HCT116 (cell line): ENCODE measurements at regions not wholly inside any gene's neighbourhood (a gene's known extent, or its start where the extent isn't known, plus 50 kb on each side); places are given as distances from the start of the nearest gene placed in this dataset.

Experiments
- ATAC-seq: fragments of 200-7000 bp; cut with Tn5 transposase; 2 replicates; pipeline ENCODE4 v1.9.1; 2020; ENCODE audit warnings: mild to moderate bottlenecking, moderate library complexity
- BruUV-seq: library from RNA; stranded (reverse); fragments of 400-500 nt; replicated peaks from 2 replicates; lab custom pipeline; 2021; lab: Mats Ljungman, UMichigan
- CTCF ChIA-PET: fragments of 300-600 bp; sonication (Branson Sonifier 250); formaldehyde crosslinking; loops from one replicate; lab custom pipeline; 2021; ENCODE audit warnings: antibody characterized with exemption; lab: Charles Lee
- POLR2A ChIA-PET: fragments of 300-600, 350-600 bp; sonication (Branson Sonifier 250); formaldehyde crosslinking; loops from one replicate; lab custom pipeline; 2021; ENCODE audit warnings: antibody characterized with exemption; lab: Charles Lee
- RAD21 ChIA-PET, 2 experiments: fragments of 300-600 bp; sonication (Branson Sonifier 250); formaldehyde crosslinking; loops; one replicate each; lab custom pipeline; 2023; ENCODE audit warnings: low total read pairs in 2 of 2; ENCODE audit not compliant: uncharacterized antibody in 2 of 2, unreplicated experiment in 2 of 2, low non-redundant PET in 1 of 2; lab: Charles Lee
- DNase-seq: peaks from one replicate; pipeline ENCODE4 v3.0.0-alpha.2; 2010; ENCODE audit warnings: low read depth, low spot score
- H2AFZ ChIP-seq: fragments of 200-600 bp; shearing (Covaris generic), sonication (generic); 2 replicates; pipeline ENCODE4 v1.6.1; 2017; ENCODE audit warnings: low read depth, mixed run types, mixed read lengths, antibody characterized with exemption, low read length; ENCODE audit not compliant: poor library complexity, severe bottlenecking
- H3K27ac ChIP-seq: 2 replicates; pipeline ENCODE4 v1.5.1; 2012; ENCODE audit warnings: low read depth, low read length
- H3K27me3 ChIP-seq: fragments of 200-600 bp; sonication (generic); 2 replicates; pipeline ENCODE4 v1.6.1; 2016; ENCODE audit warnings: mixed run types, low read length, mixed read lengths; ENCODE audit not compliant: insufficient read depth
- H3K36me3 ChIP-seq, 2 experiments: fragments of 200-500 bp in 1 of 2; fragments of 200-600 bp in 1 of 2; sonication (Bioruptor generic) in 1 of 2; sonication (generic) in 1 of 2; 2 replicates each; pipeline versions ENCODE4 v1.5.1 to v1.6.1; 2014 to 2016; ENCODE audit warnings: low read length in 2 of 2, inconsistent platforms in 1 of 2, mixed read lengths in 1 of 2, mixed run types in 1 of 2; ENCODE audit not compliant: insufficient read depth in 2 of 2, control insufficient read depth in 1 of 2
- H3K4me1 ChIP-seq, 2 experiments: fragments of 200-600 bp in 1 of 2; sonication (generic) in 1 of 2; 2 replicates each; pipeline versions ENCODE4 v1.5.1 to v1.6.1; 2012 to 2017; ENCODE audit warnings: low read length in 2 of 2, inconsistent platforms in 1 of 2, mild to moderate bottlenecking in 1 of 2, mixed read lengths in 1 of 2, mixed run types in 1 of 2, moderate library complexity in 1 of 2; ENCODE audit not compliant: insufficient read depth in 2 of 2, control insufficient read depth in 1 of 2
- H3K4me2 ChIP-seq: fragments of 200-600 bp; sonication (generic); 2 replicates; pipeline ENCODE4 v1.6.1; 2017; ENCODE audit warnings: mixed run types, low read length, mixed read lengths
- H3K4me3 ChIP-seq, 2 experiments: fragments of 200-600 bp in 1 of 2; sonication (generic) in 1 of 2; replicated peaks in 1 of 2; 2 replicates each; pipeline ENCODE4 v1.5.1; 2011 to 2016; ENCODE audit warnings: low read length in 2 of 2, control low read depth in 1 of 2, low read depth in 1 of 2, mild to moderate bottlenecking in 1 of 2, mixed read lengths in 1 of 2, mixed run types in 1 of 2
- H3K79me2 ChIP-seq: fragments of 200-600 bp; sonication (generic); 2 replicates; pipeline ENCODE4 v1.6.1; 2017; ENCODE audit warnings: mild to moderate bottlenecking, mixed run types, low read length, moderate library complexity, mixed read lengths; ENCODE audit not compliant: insufficient read depth
- H3K9ac ChIP-seq: fragments of 200-600 bp; sonication (generic); 2 replicates; pipeline ENCODE4 v1.6.1; 2016; ENCODE audit warnings: low read length, mixed read lengths
- H3K9me2 ChIP-seq: fragments of 200-600 bp; sonication (generic), shearing (Covaris generic); 2 replicates; pipeline ENCODE4 v1.6.1; 2017; ENCODE audit warnings: mixed run types, mild to moderate bottlenecking, moderate library complexity; ENCODE audit not compliant: insufficient read depth
- H3K9me3 ChIP-seq, 2 experiments: fragments of 200-500 bp in 1 of 2; fragments of 200-600 bp in 1 of 2; sonication (Bioruptor generic) in 1 of 2; sonication (generic) in 1 of 2; 2 replicates each; pipeline ENCODE4 v1.6.1; 2014 to 2017; ENCODE audit warnings: low read length in 2 of 2, mixed read lengths in 2 of 2, inconsistent platforms in 1 of 2, low read depth in 1 of 2, mild to moderate bottlenecking in 1 of 2, mixed run types in 1 of 2, moderate library complexity in 1 of 2; ENCODE audit not compliant: control insufficient read depth in 1 of 2, insufficient read depth in 1 of 2
- H4K20me1 ChIP-seq: fragments of 200-600 bp; sonication (generic), shearing (Covaris generic); 2 replicates; pipeline ENCODE4 v1.6.1; 2017; ENCODE audit warnings: mixed run types, mild to moderate bottlenecking, moderate library complexity; ENCODE audit not compliant: insufficient read depth
- CBX3 ChIP-seq: IDR thresholded peaks from 2 replicates; pipeline ENCODE4 v1.6.1; 2012; ENCODE audit warnings: low read depth
- CEBPB ChIP-seq: IDR thresholded peaks from 2 replicates; pipeline ENCODE4 v1.6.1; 2012; ENCODE audit warnings: low read depth
- ELF1 ChIP-seq: IDR thresholded peaks from 2 replicates; pipeline ENCODE4 v1.6.1; 2012; ENCODE audit warnings: low read depth, borderline replicate concordance
- POLR2AphosphoS5 ChIP-seq: IDR thresholded peaks from 2 replicates; pipeline ENCODE4 v1.6.1; 2011; ENCODE audit warnings: mild to moderate bottlenecking, low read depth, low read length, moderate library complexity
- RAD21 ChIP-seq: IDR thresholded peaks from 2 replicates; pipeline ENCODE4 v1.6.1; 2012; ENCODE audit warnings: low read depth, mild to moderate bottlenecking
- TCF7L2 ChIP-seq: IDR thresholded peaks from 2 replicates; pipeline ENCODE4 v1.7.0; 2011; ENCODE audit warnings: borderline replicate concordance, inconsistent platforms; ENCODE audit not compliant: insufficient read depth, insufficient read length; ENCODE audit errors: extremely low read depth
- ZFX ChIP-seq: fragments of 450-650 bp; IDR thresholded peaks from 2 replicates; pipeline ENCODE4 v1.6.1; 2017
- ZNF274 ChIP-seq: fragments of 200-500 bp; sonication (Bioruptor generic); IDR thresholded peaks from 2 replicates; pipeline ENCODE4 v1.6.1; 2014; ENCODE audit warnings: mild to moderate bottlenecking, low read depth, low read length, inconsistent platforms
- intact Hi-C: fragments of 100-400 bp; cut with micrococcal nuclease; formaldehyde crosslinking; loops from 2 replicates; pipeline ENCODE4 v1.10.0; 2022
- TF ChIP-seq, protein P1 (sequence below): IDR thresholded peaks from 2 replicates; pipeline ENCODE4 v1.6.1; 2012; ENCODE audit warnings: low read depth

GRCh38 chr11:92101920-92102319, 122.7 kb upstream of the FAT3 start:
- Histone ChIP-seq H3K4me1 (no peaks in the 10 kb centered on the region), H3K9ac (no peak overlapping the region), H3K4me2 (no peak overlapping the region), H3K9me3 (peaks cover 13 to 15% of the 10 kb centered on the region in 2 experiments; a peak in 2 of 4 replicates), H3K4me3 (no peak overlapping the region), H3K36me3 (no peaks in the 10 kb centered on the region), H3K79me2 (no peaks in the 10 kb centered on the region), H3K9me2 (no peaks in the 10 kb centered on the region), H4K20me1 (no peaks in the 10 kb centered on the region), H3K27me3 (no peaks in the 10 kb centered on the region), H3K27ac (no peak overlapping the region), H2AFZ (no peak overlapping the region)
- TF ChIP-seq POLR2AphosphoS5 = no peak
- ATAC-seq (no peak), DNase-seq (no peak)
- intact Hi-C loops = no loop called here
- POLR2A ChIA-PET = no interaction called here
- RAD21 ChIA-PET = no interaction called here
- CTCF ChIA-PET = no interaction called here
- BruUV-seq = no TSS peak

- H3K27me3 ChIP-seq = no peaks in the 10 kb centered on the region
- no peak overlapping the region for H3K4me3 ChIP-seq
- CTCF ChIA-PET = no interaction called here
- H3K4me1 ChIP-seq = no peaks in the 10 kb centered on the region
- DNase-seq = no peak
- H4K20me1 ChIP-seq = no peaks in the 10 kb centered on the region
- H2AFZ ChIP-seq = no peak overlapping the region
- POLR2A ChIA-PET = no interaction called here
- H3K79me2 ChIP-seq = no peaks in the 10 kb centered on the region
- no TSS peak for BruUV-seq
- no peaks in the 10 kb centered on the region for H3K9me2 ChIP-seq
- no peaks in the 10 kb centered on the region for H3K36me3 ChIP-seq
- H3K4me2 ChIP-seq = no peak overlapping the region
- intact Hi-C loops = no loop called here
- H3K9me3 ChIP-seq = peaks cover 10 to 11% of the 10 kb centered on the region in 2 experiments; a peak in 2 of 4 replicates
- RAD21 ChIA-PET = no interaction called here
- ATAC-seq = no peak
- no peak overlapping the region for H3K9ac ChIP-seq
- no peak for TF ChIP-seq CBX3
- TF ChIP-seq CEBPB = no peak
- no peak for TF ChIP-seq ZNF274
- TF ChIP-seq ELF1 = no peak
- TF ChIP-seq, protein P1, sequence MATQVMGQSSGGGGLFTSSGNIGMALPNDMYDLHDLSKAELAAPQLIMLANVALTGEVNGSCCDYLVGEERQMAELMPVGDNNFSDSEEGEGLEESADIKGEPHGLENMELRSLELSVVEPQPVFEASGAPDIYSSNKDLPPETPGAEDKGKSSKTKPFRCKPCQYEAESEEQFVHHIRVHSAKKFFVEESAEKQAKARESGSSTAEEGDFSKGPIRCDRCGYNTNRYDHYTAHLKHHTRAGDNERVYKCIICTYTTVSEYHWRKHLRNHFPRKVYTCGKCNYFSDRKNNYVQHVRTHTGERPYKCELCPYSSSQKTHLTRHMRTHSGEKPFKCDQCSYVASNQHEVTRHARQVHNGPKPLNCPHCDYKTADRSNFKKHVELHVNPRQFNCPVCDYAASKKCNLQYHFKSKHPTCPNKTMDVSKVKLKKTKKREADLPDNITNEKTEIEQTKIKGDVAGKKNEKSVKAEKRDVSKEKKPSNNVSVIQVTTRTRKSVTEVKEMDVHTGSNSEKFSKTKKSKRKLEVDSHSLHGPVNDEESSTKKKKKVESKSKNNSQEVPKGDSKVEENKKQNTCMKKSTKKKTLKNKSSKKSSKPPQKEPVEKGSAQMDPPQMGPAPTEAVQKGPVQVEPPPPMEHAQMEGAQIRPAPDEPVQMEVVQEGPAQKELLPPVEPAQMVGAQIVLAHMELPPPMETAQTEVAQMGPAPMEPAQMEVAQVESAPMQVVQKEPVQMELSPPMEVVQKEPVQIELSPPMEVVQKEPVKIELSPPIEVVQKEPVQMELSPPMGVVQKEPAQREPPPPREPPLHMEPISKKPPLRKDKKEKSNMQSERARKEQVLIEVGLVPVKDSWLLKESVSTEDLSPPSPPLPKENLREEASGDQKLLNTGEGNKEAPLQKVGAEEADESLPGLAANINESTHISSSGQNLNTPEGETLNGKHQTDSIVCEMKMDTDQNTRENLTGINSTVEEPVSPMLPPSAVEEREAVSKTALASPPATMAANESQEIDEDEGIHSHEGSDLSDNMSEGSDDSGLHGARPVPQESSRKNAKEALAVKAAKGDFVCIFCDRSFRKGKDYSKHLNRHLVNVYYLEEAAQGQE = no peak
- no peak for TF ChIP-seq TCF7L2
- TF ChIP-seq ZFX = no peak
- TF ChIP-seq RAD21 = no peak
- H3K27ac ChIP-seq = no peak overlapping the region
These were observed 125.4 kb upstream of the FAT3 start for GRCh38 chr11:92099183-92099582.
